ENCODE measurements at regions not wholly inside any gene's neighbourhood (a gene's known extent, or its start where the extent isn't known, plus 50 kb on each side); places are given as distances from the start of the nearest gene placed in this dataset.

GRCh38 chr18:2059336-2059735, 512.0 kb downstream of the METTL4 start:
- TF ChIP-seq, protein P1, sequence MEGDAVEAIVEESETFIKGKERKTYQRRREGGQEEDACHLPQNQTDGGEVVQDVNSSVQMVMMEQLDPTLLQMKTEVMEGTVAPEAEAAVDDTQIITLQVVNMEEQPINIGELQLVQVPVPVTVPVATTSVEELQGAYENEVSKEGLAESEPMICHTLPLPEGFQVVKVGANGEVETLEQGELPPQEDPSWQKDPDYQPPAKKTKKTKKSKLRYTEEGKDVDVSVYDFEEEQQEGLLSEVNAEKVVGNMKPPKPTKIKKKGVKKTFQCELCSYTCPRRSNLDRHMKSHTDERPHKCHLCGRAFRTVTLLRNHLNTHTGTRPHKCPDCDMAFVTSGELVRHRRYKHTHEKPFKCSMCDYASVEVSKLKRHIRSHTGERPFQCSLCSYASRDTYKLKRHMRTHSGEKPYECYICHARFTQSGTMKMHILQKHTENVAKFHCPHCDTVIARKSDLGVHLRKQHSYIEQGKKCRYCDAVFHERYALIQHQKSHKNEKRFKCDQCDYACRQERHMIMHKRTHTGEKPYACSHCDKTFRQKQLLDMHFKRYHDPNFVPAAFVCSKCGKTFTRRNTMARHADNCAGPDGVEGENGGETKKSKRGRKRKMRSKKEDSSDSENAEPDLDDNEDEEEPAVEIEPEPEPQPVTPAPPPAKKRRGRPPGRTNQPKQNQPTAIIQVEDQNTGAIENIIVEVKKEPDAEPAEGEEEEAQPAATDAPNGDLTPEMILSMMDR (IDR thresholded peaks at IDR 0.05; ENCODE audit: insufficient read depth, low read length, severe bottlenecking) = no peak

DNA sequence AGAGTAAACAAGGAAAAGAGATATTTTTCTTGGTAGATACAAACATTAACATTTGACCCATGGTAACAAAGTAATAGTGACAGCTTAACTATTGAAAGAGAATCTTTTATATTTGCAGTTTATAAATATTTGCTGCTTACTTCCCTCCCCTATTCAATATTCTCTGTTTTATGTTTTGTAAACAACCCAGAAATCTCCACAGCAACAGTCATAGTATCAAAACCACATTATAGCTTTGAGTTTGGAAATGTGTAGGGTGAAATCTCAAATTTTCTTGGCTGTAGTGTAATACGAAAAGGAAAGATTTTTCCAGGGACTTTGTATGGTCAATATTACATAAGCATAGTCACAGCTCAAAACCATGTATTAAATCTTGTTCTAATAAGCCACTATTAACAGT, 511.2 kb downstream of the METTL4 start:
- FAIRE-seq (no peak), DNase-seq (ENCODE audit: low read depth) (no peak)
- TF ChIP-seq, protein P1 (IDR thresholded peaks at IDR 0.05; ENCODE audit: insufficient read depth, low read length, severe bottlenecking) = no peak
- Histone ChIP-seq H3K4me3 (ENCODE audit: low read depth, low read length) (no peak overlapping the region), H3K27me3 (ENCODE audit: control insufficient read depth, insufficient read depth, low read length) (no peaks in the 10 kb centered on the region), H3K36me3 (ENCODE audit: control insufficient read depth, insufficient read depth, low read length) (no peaks in the 10 kb centered on the region)

More at GRCh38 chr18:2059336-2059735, 512.0 kb downstream of the METTL4 start:
- no peaks in the 10 kb centered on the region for H3K27me3 ChIP-seq (ENCODE audit: control insufficient read depth, insufficient read depth, low read length)
- no peak for DNase-seq (ENCODE audit: low read depth)
- no peak overlapping the region for H3K4me3 ChIP-seq (ENCODE audit: low read depth, low read length)
- H3K36me3 ChIP-seq (ENCODE audit: control insufficient read depth, insufficient read depth, low read length) = no peaks in the 10 kb centered on the region
- FAIRE-seq = no peak

GRCh38 chr18:2070631-2071030, 500.7 kb downstream of the METTL4 start:
- FAIRE-seq (no peak), DNase-seq (ENCODE audit: low read depth) (no peak)
- Histone ChIP-seq H3K27me3 (ENCODE audit: control insufficient read depth, insufficient read depth, low read length) (no peaks in the 10 kb centered on the region), H3K4me3 (ENCODE audit: low read depth, low read length) (no peak overlapping the region), H3K36me3 (ENCODE audit: control insufficient read depth, insufficient read depth, low read length) (no peaks in the 10 kb centered on the region)
- TF ChIP-seq, protein P1 (IDR thresholded peaks at IDR 0.05; ENCODE audit: insufficient read depth, low read length, severe bottlenecking) = no peak

GRCh38 chr18:2075499-2075898, 495.8 kb downstream of the METTL4 start:
- TF ChIP-seq, protein P1 (IDR thresholded peaks at IDR 0.05; ENCODE audit: insufficient read depth, low read length, severe bottlenecking) = no peak
- DNase-seq (ENCODE audit: low read depth) (no peak), FAIRE-seq (no peak)
- Histone ChIP-seq H3K36me3 (ENCODE audit: control insufficient read depth, insufficient read depth, low read length) (no peaks in the 10 kb centered on the region), H3K4me3 (ENCODE audit: low read depth, low read length) (no peak overlapping the region), H3K27me3 (ENCODE audit: control insufficient read depth, insufficient read depth, low read length) (no peaks in the 10 kb centered on the region)

GRCh38 chr18:2082676-2083075, 488.6 kb downstream of the METTL4 start:
- TF ChIP-seq, protein P1 (IDR thresholded peaks at IDR 0.05; ENCODE audit: insufficient read depth, low read length, severe bottlenecking) = no peak
- DNase-seq (ENCODE audit: low read depth) (no peak), FAIRE-seq (no peak)
- Histone ChIP-seq H3K27me3 (ENCODE audit: control insufficient read depth, insufficient read depth, low read length) (no peaks in the 10 kb centered on the region), H3K4me3 (ENCODE audit: low read depth, low read length) (no peak overlapping the region), H3K36me3 (ENCODE audit: control insufficient read depth, insufficient read depth, low read length) (no peaks in the 10 kb centered on the region)

DNA sequence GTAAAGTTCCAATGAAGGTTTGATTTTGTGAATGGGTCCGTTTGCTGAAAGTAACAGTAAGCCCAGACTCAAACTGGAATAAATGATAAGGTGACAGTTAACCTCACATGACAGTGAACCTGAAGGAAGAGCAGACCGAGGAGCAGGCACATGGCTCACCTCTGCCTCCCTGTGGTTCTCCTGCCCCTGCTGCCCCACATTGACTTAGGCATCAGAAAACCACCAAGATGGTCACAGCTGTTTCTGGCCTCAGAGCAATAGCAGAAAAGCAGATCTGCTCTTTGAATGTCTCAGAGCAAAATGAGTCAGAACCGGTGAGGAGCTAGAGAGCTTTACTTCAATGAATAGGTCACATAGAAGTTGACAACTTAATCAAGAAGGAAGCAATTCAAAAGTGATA, 487.6 kb downstream of the METTL4 start:
- FAIRE-seq = no peak
- DNase-seq (ENCODE audit: low read depth) = peak; percentile 54
- Histone ChIP-seq H3K36me3 (ENCODE audit: control insufficient read depth, insufficient read depth, low read length) (no peaks in the 10 kb centered on the region), H3K27me3 (ENCODE audit: control insufficient read depth, insufficient read depth, low read length) (no peaks in the 10 kb centered on the region), H3K4me3 (ENCODE audit: low read depth, low read length) (no peak overlapping the region)
- TF ChIP-seq, protein P1 (IDR thresholded peaks at IDR 0.05; ENCODE audit: insufficient read depth, low read length, severe bottlenecking) = peak; percentile 77

All from bronchial epithelial cell (primary cell).